ENCODE measurements at regions not wholly inside any gene's neighbourhood (a gene's known extent, or its start where the extent isn't known, plus 50 kb on each side); places are given as distances from the start of the nearest gene placed in this dataset.

DNA sequence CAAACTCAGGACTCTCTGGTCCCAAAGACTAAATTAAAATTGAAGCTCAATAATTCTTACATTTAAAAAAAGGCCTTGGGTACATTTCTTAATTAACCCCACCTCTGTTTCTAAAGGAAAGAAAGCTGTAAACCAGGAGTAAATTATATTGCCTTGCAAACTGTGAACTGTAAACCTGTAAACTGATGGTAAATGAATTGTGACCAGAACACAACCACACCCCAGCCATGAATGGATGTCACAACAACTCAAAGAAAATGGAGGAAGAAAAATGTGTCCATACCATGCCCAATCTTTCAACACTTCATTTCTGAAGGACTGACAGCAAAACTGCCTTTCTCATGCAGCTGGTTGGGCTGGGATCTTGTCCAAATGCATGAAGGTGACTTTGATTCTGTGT lies 171.3 kb upstream of the C1orf87 start:
- TF ChIP-seq POLR2A (IDR thresholded peaks at IDR 0.05): no peak
- TF ChIP-seq, protein P1, sequence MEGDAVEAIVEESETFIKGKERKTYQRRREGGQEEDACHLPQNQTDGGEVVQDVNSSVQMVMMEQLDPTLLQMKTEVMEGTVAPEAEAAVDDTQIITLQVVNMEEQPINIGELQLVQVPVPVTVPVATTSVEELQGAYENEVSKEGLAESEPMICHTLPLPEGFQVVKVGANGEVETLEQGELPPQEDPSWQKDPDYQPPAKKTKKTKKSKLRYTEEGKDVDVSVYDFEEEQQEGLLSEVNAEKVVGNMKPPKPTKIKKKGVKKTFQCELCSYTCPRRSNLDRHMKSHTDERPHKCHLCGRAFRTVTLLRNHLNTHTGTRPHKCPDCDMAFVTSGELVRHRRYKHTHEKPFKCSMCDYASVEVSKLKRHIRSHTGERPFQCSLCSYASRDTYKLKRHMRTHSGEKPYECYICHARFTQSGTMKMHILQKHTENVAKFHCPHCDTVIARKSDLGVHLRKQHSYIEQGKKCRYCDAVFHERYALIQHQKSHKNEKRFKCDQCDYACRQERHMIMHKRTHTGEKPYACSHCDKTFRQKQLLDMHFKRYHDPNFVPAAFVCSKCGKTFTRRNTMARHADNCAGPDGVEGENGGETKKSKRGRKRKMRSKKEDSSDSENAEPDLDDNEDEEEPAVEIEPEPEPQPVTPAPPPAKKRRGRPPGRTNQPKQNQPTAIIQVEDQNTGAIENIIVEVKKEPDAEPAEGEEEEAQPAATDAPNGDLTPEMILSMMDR (IDR thresholded peaks at IDR 0.05): no peak
